ENCODE measurements at regions not wholly inside any gene's neighbourhood (a gene's known extent, or its start where the extent isn't known, plus 50 kb on each side); places are given as distances from the start of the nearest gene placed in this dataset.

GRCh38 chr13:77480066-77480465 is 55.4 kb upstream of the SCEL start:
- TF ChIP-seq POLR2AphosphoS5 (IDR thresholded peaks at IDR 0.05; ENCODE audit: borderline replicate concordance, low read depth, low read length) (no peak), EZH2 (IDR thresholded peaks at IDR 0.05) (no peak), FOXP2 (optimal IDR thresholded peaks at IDR 0.05; ENCODE audit: control extremely low read depth, extremely low read length, insufficient read depth) (no peak)
